MM.1S (cell line): ENCODE measurements at regions not wholly inside any gene's neighbourhood (a gene's known extent, or its start where the extent isn't known, plus 50 kb on each side); places are given as distances from the start of the nearest gene placed in this dataset.

Source experiments
- EZH2 ChIP-seq: fragments of 300-600 bp; sonication (generic); optimal IDR thresholded peaks from 2 replicates; pipeline ENCODE3; 2017; ENCODE audit warnings: low read depth, mild to moderate bottlenecking, antibody characterized with exemption, low read length, mixed read lengths
- EZH2phosphoT487 ChIP-seq: fragments of 300-600 bp; sonication (generic); IDR thresholded peaks from 2 replicates; pipeline ENCODE4 v1.6.1; 2018; ENCODE audit warnings: antibody characterized with exemption, low read length
- TF ChIP-seq, protein P1 (sequence below): fragments of 300-600 bp; sonication (generic); IDR thresholded peaks from 2 replicates; pipeline ENCODE4 v1.5.1; 2016; ENCODE audit warnings: antibody characterized with exemption, low read length, mixed read lengths

DNA sequence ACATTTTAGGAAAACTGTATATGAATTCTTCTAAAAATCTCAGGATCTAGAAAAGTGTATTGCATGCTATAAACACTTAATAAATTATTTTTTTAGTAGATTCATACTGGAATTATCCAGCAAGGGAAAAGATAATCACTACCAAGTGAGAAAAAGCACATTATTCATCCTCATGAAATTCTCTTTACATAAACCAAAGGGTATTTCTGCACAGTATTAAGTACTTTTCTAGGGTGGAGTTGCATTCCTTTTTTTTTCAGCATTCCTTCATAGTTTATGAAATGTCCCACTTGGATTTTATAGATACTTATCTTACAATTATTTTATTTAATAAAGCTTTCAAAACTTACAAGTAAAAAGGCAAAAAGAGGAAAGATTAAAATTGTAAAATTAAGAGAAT lies 403.3 kb downstream of the HGF start:
- TF ChIP-seq, protein P1, sequence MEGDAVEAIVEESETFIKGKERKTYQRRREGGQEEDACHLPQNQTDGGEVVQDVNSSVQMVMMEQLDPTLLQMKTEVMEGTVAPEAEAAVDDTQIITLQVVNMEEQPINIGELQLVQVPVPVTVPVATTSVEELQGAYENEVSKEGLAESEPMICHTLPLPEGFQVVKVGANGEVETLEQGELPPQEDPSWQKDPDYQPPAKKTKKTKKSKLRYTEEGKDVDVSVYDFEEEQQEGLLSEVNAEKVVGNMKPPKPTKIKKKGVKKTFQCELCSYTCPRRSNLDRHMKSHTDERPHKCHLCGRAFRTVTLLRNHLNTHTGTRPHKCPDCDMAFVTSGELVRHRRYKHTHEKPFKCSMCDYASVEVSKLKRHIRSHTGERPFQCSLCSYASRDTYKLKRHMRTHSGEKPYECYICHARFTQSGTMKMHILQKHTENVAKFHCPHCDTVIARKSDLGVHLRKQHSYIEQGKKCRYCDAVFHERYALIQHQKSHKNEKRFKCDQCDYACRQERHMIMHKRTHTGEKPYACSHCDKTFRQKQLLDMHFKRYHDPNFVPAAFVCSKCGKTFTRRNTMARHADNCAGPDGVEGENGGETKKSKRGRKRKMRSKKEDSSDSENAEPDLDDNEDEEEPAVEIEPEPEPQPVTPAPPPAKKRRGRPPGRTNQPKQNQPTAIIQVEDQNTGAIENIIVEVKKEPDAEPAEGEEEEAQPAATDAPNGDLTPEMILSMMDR: no peak
- TF ChIP-seq EZH2 (no peak), EZH2phosphoT487 (no peak)
